Spinal cord (tissue), 9 donors: ENCODE measurements at regions not wholly inside any gene's neighbourhood (a gene's known extent, or its start where the extent isn't known, plus 50 kb on each side); places are given as distances from the start of the nearest gene placed in this dataset.

Source experiments
- DNase-seq, 6 donors: peaks; one replicate each; pipeline versions ENCODE4 v3.0.0 to v3.0.0-alpha.2; 2013 to 2015; ENCODE audit warnings: low spot score in 6 of 6, low read depth in 4 of 6
- H3K27ac ChIP-seq: one replicate; pipeline ENCODE4 v1.5.1; 2013; ENCODE audit warnings: low read depth, low read length, control low read depth
- H3K27me3 ChIP-seq: one replicate; pipeline ENCODE4 v1.6.1; 2013; ENCODE audit warnings: low read length; ENCODE audit not compliant: control insufficient read depth, insufficient read depth
- H3K36me3 ChIP-seq: one replicate; pipeline ENCODE4 v1.6.1; 2013; ENCODE audit warnings: low read length; ENCODE audit not compliant: control insufficient read depth, insufficient read depth
- H3K4me1 ChIP-seq: one replicate; pipeline ENCODE4 v1.6.1; 2013; ENCODE audit warnings: low read length; ENCODE audit not compliant: control insufficient read depth, insufficient read depth
- H3K4me3 ChIP-seq: one replicate; pipeline ENCODE4 v1.5.1; 2013; ENCODE audit warnings: low read depth, low read length, control low read depth
- H3K9me3 ChIP-seq: one replicate; pipeline ENCODE4 v1.6.1; 2013; ENCODE audit warnings: low read length; ENCODE audit not compliant: control insufficient read depth, insufficient read depth
- WGBS: methylation state at CpG from one replicate; pipeline ENCODE4 v1.1.5; 2013; ENCODE audit warnings: missing lambda C conversion rate; ENCODE audit not compliant: insufficient coverage; 5-methylcytosine and 5-hydroxymethylcytosine counted together
- donor health status: healthy.

GRCh38 chr16:62883509-62883908, 847.3 kb upstream of the CDH8 start:
- no peak for DNase-seq
- H3K27ac ChIP-seq, result no peak overlapping the region
- WGBS, result no CpG with 5 or more reads among the region's 5 CpGs
- H3K9me3 ChIP-seq, result no peaks in the 10 kb centered on the region
- no peak overlapping the region for H3K4me3 ChIP-seq
- no peaks in the 10 kb centered on the region for H3K27me3 ChIP-seq
- H3K36me3 ChIP-seq, result no peaks in the 10 kb centered on the region
- H3K4me1 ChIP-seq, result no peaks in the 10 kb centered on the region

- Histone ChIP-seq H3K27ac (no peak overlapping the region), H3K9me3 (no peaks in the 10 kb centered on the region)
- WGBS, result 75% methylated on average over 1 of the region's 5 CpGs
Observed at GRCh38 chr16:62882552-62883221, 846.4 kb upstream of the CDH8 start.

GRCh38 chr16:62876133-62876532, 839.9 kb upstream of the CDH8 start:
- WGBS, result 73% methylated on average over 1 of the region's 1 CpG
- no peaks in the 10 kb centered on the region for H3K4me1 ChIP-seq
- DNase-seq, result no peak
- H3K27ac ChIP-seq, result no peak overlapping the region
- no peaks in the 10 kb centered on the region for H3K9me3 ChIP-seq
- H3K36me3 ChIP-seq, result no peaks in the 10 kb centered on the region
- H3K4me3 ChIP-seq, result no peak overlapping the region
- H3K27me3 ChIP-seq, result no peaks in the 10 kb centered on the region

More at GRCh38 chr16:62882552-62883221, 846.4 kb upstream of the CDH8 start:
- H3K4me1 ChIP-seq, result no peaks in the 10 kb centered on the region
- no peak overlapping the region for H3K4me3 ChIP-seq
- no peak for DNase-seq
- no peaks in the 10 kb centered on the region for H3K27me3 ChIP-seq
- no peaks in the 10 kb centered on the region for H3K36me3 ChIP-seq

GRCh38 chr16:62872339-62872738, 836.1 kb upstream of the CDH8 start:
- H3K27me3 ChIP-seq, result no peaks in the 10 kb centered on the region
- no peak overlapping the region for H3K27ac ChIP-seq
- no peak overlapping the region for H3K4me3 ChIP-seq
- no peaks in the 10 kb centered on the region for H3K9me3 ChIP-seq
- no peaks in the 10 kb centered on the region for H3K4me1 ChIP-seq
- WGBS, result no CpG with 5 or more reads among the region's 1 CpG
- H3K36me3 ChIP-seq, result no peaks in the 10 kb centered on the region
- DNase-seq, result no peak

- Histone ChIP-seq H3K27me3 (no peaks in the 10 kb centered on the region), H3K4me3 (no peak overlapping the region), H3K36me3 (no peaks in the 10 kb centered on the region), H3K27ac (no peak overlapping the region), H3K4me1 (no peaks in the 10 kb centered on the region), H3K9me3 (no peaks in the 10 kb centered on the region)
- peak in 4 of 6 donors; percentile 27 to 84 (median 40) for DNase-seq
Observed at GRCh38 chr16:62870554-62870953, 834.3 kb upstream of the CDH8 start.

GRCh38 chr16:62869837-62870236, 833.6 kb upstream of the CDH8 start:
- no peaks in the 10 kb centered on the region for H3K27me3 ChIP-seq
- WGBS, result no CpG with 5 or more reads among the region's 4 CpGs
- no peak overlapping the region for H3K27ac ChIP-seq
- no peak for DNase-seq
- no peak overlapping the region for H3K4me3 ChIP-seq
- H3K36me3 ChIP-seq, result no peaks in the 10 kb centered on the region
- no peaks in the 10 kb centered on the region for H3K9me3 ChIP-seq
- no peaks in the 10 kb centered on the region for H3K4me1 ChIP-seq

GRCh38 chr16:62863139-62863538, 826.9 kb upstream of the CDH8 start:
- WGBS, result no CpG with 5 or more reads among the region's 2 CpGs
- no peaks in the 10 kb centered on the region for H3K36me3 ChIP-seq
- no peak overlapping the region for H3K4me3 ChIP-seq
- no peak for DNase-seq
- no peak overlapping the region for H3K27ac ChIP-seq
- no peaks in the 10 kb centered on the region for H3K27me3 ChIP-seq
- no peaks in the 10 kb centered on the region for H3K4me1 ChIP-seq
- H3K9me3 ChIP-seq, result peaks cover 2% of the 10 kb centered on the region

- Histone ChIP-seq H3K4me1 (no peaks in the 10 kb centered on the region), H3K36me3 (no peaks in the 10 kb centered on the region), H3K27ac (no peak overlapping the region), H3K27me3 (no peaks in the 10 kb centered on the region), H3K4me3 (no peak overlapping the region), H3K9me3 (no peaks in the 10 kb centered on the region)
- 100% methylated on average over 2 of the region's 4 CpGs for WGBS
- DNase-seq, result no peak
Observed at GRCh38 chr16:62853887-62854286, 817.6 kb upstream of the CDH8 start.

GRCh38 chr16:62846399-62847057, 810.3 kb upstream of the CDH8 start:
- Histone ChIP-seq H3K4me3 (no peak overlapping the region), H3K9me3 (no peaks in the 10 kb centered on the region), H3K36me3 (no peaks in the 10 kb centered on the region), H3K4me1 (no peaks in the 10 kb centered on the region), H3K27ac (no peak overlapping the region), H3K27me3 (no peaks in the 10 kb centered on the region)
- WGBS, result no CpG with 5 or more reads among the region's 2 CpGs
- no peak for DNase-seq

- no peaks in the 10 kb centered on the region for H3K4me1 ChIP-seq
- peak in 2 of 6 donors; percentile 31 to 36 for DNase-seq
Observed at GRCh38 chr16:62832214-62832613, 796.0 kb upstream of the CDH8 start.

More at GRCh38 chr16:62832214-62832613, 796.0 kb upstream of the CDH8 start:
- H3K27ac ChIP-seq, result no peak overlapping the region
- H3K9me3 ChIP-seq, result no peaks in the 10 kb centered on the region
- 13% methylated on average over 1 of the region's 4 CpGs for WGBS
- no peaks in the 10 kb centered on the region for H3K36me3 ChIP-seq
- no peaks in the 10 kb centered on the region for H3K27me3 ChIP-seq
- H3K4me3 ChIP-seq, result no peak overlapping the region
